Natural killer cell (primary cell): ENCODE measurements at regions not wholly inside any gene's neighbourhood (a gene's known extent, or its start where the extent isn't known, plus 50 kb on each side); places are given as distances from the start of the nearest gene placed in this dataset.

Experiments used
- ATAC-seq, 3 donors: fragments of 150-1000 bp in 2 of 3; fragments of 200-7000 bp in 1 of 3; cut with Tn5 transposase; 1 replicate in 1 of 3; 2 replicates in 2 of 3; pipeline ENCODE4 v1.10.0; 2021; ENCODE audit warnings: mild to moderate bottlenecking in 2 of 3, moderate library complexity in 2 of 3
- DNase-seq, 2 donors: peaks; one replicate each; pipeline versions ENCODE4 v3.0.0 to v3.0.0-alpha.2; 2013 to 2021; ENCODE audit warnings: mixed read lengths in 1 of 2
- H3K27ac ChIP-seq: one replicate; pipeline ENCODE4 v1.5.1; 2013; ENCODE audit warnings: mild to moderate bottlenecking, low read length
- H3K27me3 ChIP-seq: one replicate; pipeline ENCODE4 v1.6.1; 2013; ENCODE audit warnings: low read length; ENCODE audit not compliant: control insufficient read depth, insufficient read depth
- H3K36me3 ChIP-seq: one replicate; pipeline ENCODE4 v1.6.1; 2013; ENCODE audit warnings: low read length; ENCODE audit not compliant: control insufficient read depth, insufficient read depth
- H3K4me1 ChIP-seq: one replicate; pipeline ENCODE4 v1.6.1; 2013; ENCODE audit warnings: low read length; ENCODE audit not compliant: control insufficient read depth, insufficient read depth
- H3K4me3 ChIP-seq: one replicate; pipeline ENCODE4 v1.5.1; 2013; ENCODE audit warnings: low read length
- H3K9me3 ChIP-seq: one replicate; pipeline ENCODE4 v1.6.1; 2013; ENCODE audit warnings: low read length; ENCODE audit not compliant: control insufficient read depth, insufficient read depth
- H3K27ac Mint-ChIP-seq, 2 donors: one replicate each; pipeline ENCODE4 v1.8.0; 2022; ENCODE audit warnings: mild to moderate bottlenecking in 2 of 2, mixed read lengths in 2 of 2, moderate library complexity in 1 of 2
- H3K27me3 Mint-ChIP-seq, 2 donors: one replicate each; pipeline ENCODE4 v1.8.0; 2022; ENCODE audit warnings: low read depth in 2 of 2, mixed read lengths in 2 of 2
- H3K36me3 Mint-ChIP-seq: one replicate; pipeline ENCODE4 v1.8.0; 2022; ENCODE audit warnings: mixed read lengths
- H3K4me1 Mint-ChIP-seq, 2 donors: one replicate each; pipeline ENCODE4 v1.8.0; 2022; ENCODE audit warnings: mixed read lengths in 2 of 2
- H3K4me3 Mint-ChIP-seq: one replicate; pipeline ENCODE4 v1.8.0; 2022; ENCODE audit warnings: mild to moderate bottlenecking, moderate library complexity, mixed read lengths
- H3K9me3 Mint-ChIP-seq, 2 donors: one replicate each; pipeline ENCODE4 v1.8.0; 2022; ENCODE audit warnings: mixed read lengths in 2 of 2
- WGBS: methylation state at CpG from one replicate; pipeline ENCODE4 v1.1.7; 2013; ENCODE audit warnings: missing lambda C conversion rate; ENCODE audit not compliant: insufficient coverage; 5-methylcytosine and 5-hydroxymethylcytosine counted together
- intact Hi-C: fragments of 100-400 bp; cut with micrococcal nuclease; formaldehyde crosslinking; loops from one replicate; pipeline ENCODE4 v1.14.2; 2022
- TF ChIP-seq, protein P1 (sequence below): fragments of 200-600 bp; IDR thresholded peaks from one replicate; pipeline ENCODE4 v1.8.0; 2022; ENCODE audit warnings: antibody characterized with exemption

DNA sequence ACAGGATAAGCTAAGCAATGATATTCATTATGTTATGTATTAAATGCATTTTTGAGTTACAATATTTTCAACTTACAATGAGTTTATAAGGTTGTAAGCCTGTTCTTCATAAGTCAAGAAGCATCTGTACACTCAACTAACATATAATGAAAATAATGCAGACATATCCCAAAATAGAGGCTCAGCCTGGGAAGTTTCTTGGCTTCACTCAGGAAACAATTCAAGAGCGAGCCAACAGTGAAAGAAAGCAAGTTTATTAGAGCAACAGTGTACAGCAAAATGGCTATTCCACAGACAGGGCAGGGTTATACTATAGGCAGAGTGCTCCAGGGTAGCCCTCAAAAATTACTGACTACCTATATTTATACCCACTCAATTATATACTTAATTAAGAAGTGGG lies 1581.8 kb downstream of the HACE1 start:
- no peaks in the 10 kb centered on the region for H3K4me1 ChIP-seq
- no peak overlapping the region for H3K4me3 ChIP-seq
- no peak for ATAC-seq
- no peaks in the 10 kb centered on the region for H3K27me3 ChIP-seq
- WGBS, result 75% methylated on average over 1 of the region's 1 CpG
- no peaks in the 10 kb centered on the region for H3K4me1 Mint-ChIP-seq
- TF ChIP-seq, protein P1, sequence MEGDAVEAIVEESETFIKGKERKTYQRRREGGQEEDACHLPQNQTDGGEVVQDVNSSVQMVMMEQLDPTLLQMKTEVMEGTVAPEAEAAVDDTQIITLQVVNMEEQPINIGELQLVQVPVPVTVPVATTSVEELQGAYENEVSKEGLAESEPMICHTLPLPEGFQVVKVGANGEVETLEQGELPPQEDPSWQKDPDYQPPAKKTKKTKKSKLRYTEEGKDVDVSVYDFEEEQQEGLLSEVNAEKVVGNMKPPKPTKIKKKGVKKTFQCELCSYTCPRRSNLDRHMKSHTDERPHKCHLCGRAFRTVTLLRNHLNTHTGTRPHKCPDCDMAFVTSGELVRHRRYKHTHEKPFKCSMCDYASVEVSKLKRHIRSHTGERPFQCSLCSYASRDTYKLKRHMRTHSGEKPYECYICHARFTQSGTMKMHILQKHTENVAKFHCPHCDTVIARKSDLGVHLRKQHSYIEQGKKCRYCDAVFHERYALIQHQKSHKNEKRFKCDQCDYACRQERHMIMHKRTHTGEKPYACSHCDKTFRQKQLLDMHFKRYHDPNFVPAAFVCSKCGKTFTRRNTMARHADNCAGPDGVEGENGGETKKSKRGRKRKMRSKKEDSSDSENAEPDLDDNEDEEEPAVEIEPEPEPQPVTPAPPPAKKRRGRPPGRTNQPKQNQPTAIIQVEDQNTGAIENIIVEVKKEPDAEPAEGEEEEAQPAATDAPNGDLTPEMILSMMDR, result no peak
- DNase-seq, result no peak
- H3K9me3 Mint-ChIP-seq, result peaks cover 7 to 9% of the 10 kb centered on the region in 2 donors
- no peaks in the 10 kb centered on the region for H3K36me3 ChIP-seq
- H3K4me3 Mint-ChIP-seq, result no peak overlapping the region
- no peak overlapping the region for H3K27ac Mint-ChIP-seq
- H3K27ac ChIP-seq, result no peak overlapping the region
- no peaks in the 10 kb centered on the region for H3K27me3 Mint-ChIP-seq
- H3K9me3 ChIP-seq, result no peaks in the 10 kb centered on the region
- H3K36me3 Mint-ChIP-seq, result no peaks in the 10 kb centered on the region
- intact Hi-C loops, result no loop called here

DNA sequence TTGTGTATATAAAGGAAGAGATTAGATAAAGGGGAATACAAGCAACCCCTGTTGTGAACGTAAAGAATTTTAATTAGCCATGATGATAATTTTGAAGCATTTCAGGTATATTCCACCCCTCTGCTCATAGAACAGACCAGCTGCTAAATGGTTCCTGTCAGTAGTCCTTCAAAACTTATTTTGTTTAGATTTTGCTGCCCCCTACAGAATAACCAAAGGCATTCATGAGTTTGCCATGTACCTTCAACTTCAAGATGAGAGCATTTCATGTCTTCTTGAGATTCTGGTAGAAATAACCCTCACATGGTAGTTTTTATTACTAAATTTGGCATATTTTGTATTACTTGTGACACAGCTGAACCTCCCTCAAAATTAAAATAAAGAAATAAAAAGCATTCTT lies 1586.7 kb downstream of the HACE1 start:
- no peak overlapping the region for H3K4me3 ChIP-seq
- no peak overlapping the region for H3K27ac Mint-ChIP-seq
- H3K4me1 Mint-ChIP-seq, result no peaks in the 10 kb centered on the region
- H3K27me3 ChIP-seq, result no peaks in the 10 kb centered on the region
- no peak overlapping the region for H3K27ac ChIP-seq
- no peaks in the 10 kb centered on the region for H3K4me1 ChIP-seq
- intact Hi-C loops, result loop anchor here (5.0 kb wide), 1 partner anchor 59 kb away; no protein-coding TSS in a partner anchor
- no peaks in the 10 kb centered on the region for H3K36me3 Mint-ChIP-seq
- H3K27me3 Mint-ChIP-seq, result no peaks in the 10 kb centered on the region
- no peaks in the 10 kb centered on the region for H3K9me3 ChIP-seq
- H3K4me3 Mint-ChIP-seq, result no peak overlapping the region
- ATAC-seq (no peak), DNase-seq (no peak)
- no peaks in the 10 kb centered on the region for H3K36me3 ChIP-seq
- WGBS, result 67% methylated on average over 1 of the region's 1 CpG
- peaks cover 3 to 4% of the 10 kb centered on the region in 2 donors for H3K9me3 Mint-ChIP-seq
- TF ChIP-seq, protein P1, result no peak

- ATAC-seq, result no peak
- Histone ChIP-seq H3K9me3 (no peaks in the 10 kb centered on the region), H3K27ac (no peak overlapping the region), H3K36me3 (no peaks in the 10 kb centered on the region), H3K27me3 (no peaks in the 10 kb centered on the region), H3K4me3 (no peak overlapping the region), H3K4me1 (no peaks in the 10 kb centered on the region)
- H3K36me3 Mint-ChIP-seq, result no peaks in the 10 kb centered on the region
- no peaks in the 10 kb centered on the region for H3K4me1 Mint-ChIP-seq
- H3K27me3 Mint-ChIP-seq, result no peaks in the 10 kb centered on the region
- H3K27ac Mint-ChIP-seq, result no peak overlapping the region
- WGBS, result no CpG with 5 or more reads among the region's 2 CpGs
- DNase-seq, result no peak
- H3K4me3 Mint-ChIP-seq, result no peak overlapping the region
- intact Hi-C loops, result no loop called here
- peaks cover 9% of the 10 kb centered on the region in 2 donors for H3K9me3 Mint-ChIP-seq
- TF ChIP-seq, protein P1, result no peak
Observed at GRCh38 chr6:103269581-103269980, 1590.1 kb downstream of the HACE1 start.

GRCh38 chr6:103268335-103268734 lies 1591.4 kb downstream of the HACE1 start:
- Mint-ChIP-seq H3K27me3 (no peaks in the 10 kb centered on the region), H3K4me3 (no peak overlapping the region), H3K4me1 (no peaks in the 10 kb centered on the region), H3K9me3 (peaks cover 9 to 13% of the 10 kb centered on the region in 2 donors), H3K36me3 (no peaks in the 10 kb centered on the region), H3K27ac (no peak overlapping the region)
- Histone ChIP-seq H3K4me3 (no peak overlapping the region), H3K4me1 (no peaks in the 10 kb centered on the region), H3K9me3 (no peaks in the 10 kb centered on the region), H3K27me3 (no peaks in the 10 kb centered on the region), H3K36me3 (no peaks in the 10 kb centered on the region), H3K27ac (no peak overlapping the region)
- ATAC-seq, result no peak
- intact Hi-C loops, result no loop called here
- no peak for DNase-seq
- TF ChIP-seq, protein P1, result no peak
- WGBS, result 44% methylated on average over 1 of the region's 2 CpGs
